ENCODE measurements at regions not wholly inside any gene's neighbourhood (a gene's known extent, or its start where the extent isn't known, plus 50 kb on each side); places are given as distances from the start of the nearest gene placed in this dataset.

- TF ChIP-seq POLR2A (IDR thresholded peaks at IDR 0.05; ENCODE audit: low read length) = no peak
- no peak for TF ChIP-seq GATA1 (IDR thresholded peaks at IDR 0.05; ENCODE audit: low read depth, low read length)
- DNase-seq = no peak
Observed at GRCh38 chr4:3852309-3852708, 86.1 kb downstream of the ADRA2C start.

GRCh38 chr4:3852711-3853110 lies 86.5 kb downstream of the ADRA2C start:
- DNase-seq = no peak
- TF ChIP-seq GATA1 (IDR thresholded peaks at IDR 0.05; ENCODE audit: low read depth, low read length) (no peak), POLR2A (IDR thresholded peaks at IDR 0.05; ENCODE audit: low read length) (no peak)

GRCh38 chr4:3853388-3854035 lies 87.3 kb downstream of the ADRA2C start:
- DNase-seq = no peak
- TF ChIP-seq GATA1 (IDR thresholded peaks at IDR 0.05; ENCODE audit: low read depth, low read length) = no peak
- no peak for TF ChIP-seq POLR2A (IDR thresholded peaks at IDR 0.05; ENCODE audit: low read length)

- no peak for DNase-seq
- TF ChIP-seq POLR2A (IDR thresholded peaks at IDR 0.05; ENCODE audit: low read length) = no peak
- no peak for TF ChIP-seq GATA1 (IDR thresholded peaks at IDR 0.05; ENCODE audit: low read depth, low read length)
Observed at GRCh38 chr4:3854661-3855060, 88.5 kb downstream of the ADRA2C start.

- no peak for DNase-seq
- TF ChIP-seq POLR2A (IDR thresholded peaks at IDR 0.05; ENCODE audit: low read length) (no peak), GATA1 (IDR thresholded peaks at IDR 0.05; ENCODE audit: low read depth, low read length) (no peak)
Observed at GRCh38 chr4:3855646-3856045, 89.5 kb downstream of the ADRA2C start.

GRCh38 chr4:3856604-3857204 lies 90.5 kb downstream of the ADRA2C start:
- DNase-seq = no peak
- no peak for TF ChIP-seq GATA1 (IDR thresholded peaks at IDR 0.05; ENCODE audit: low read depth, low read length)
- TF ChIP-seq POLR2A (IDR thresholded peaks at IDR 0.05; ENCODE audit: low read length) = no peak

- DNase-seq = no peak
- TF ChIP-seq GATA1 (IDR thresholded peaks at IDR 0.05; ENCODE audit: low read depth, low read length) = no peak
- no peak for TF ChIP-seq POLR2A (IDR thresholded peaks at IDR 0.05; ENCODE audit: low read length)
Observed at GRCh38 chr4:3857269-3857926, 91.2 kb downstream of the ADRA2C start.

- no peak for TF ChIP-seq GATA1 (IDR thresholded peaks at IDR 0.05; ENCODE audit: low read depth, low read length)
- no peak for TF ChIP-seq POLR2A (IDR thresholded peaks at IDR 0.05; ENCODE audit: low read length)
- no peak for DNase-seq
Observed at GRCh38 chr4:3858046-3858730, 92.0 kb downstream of the ADRA2C start.

- DNase-seq = no peak
- no peak for TF ChIP-seq POLR2A (IDR thresholded peaks at IDR 0.05; ENCODE audit: low read length)
- TF ChIP-seq GATA1 (IDR thresholded peaks at IDR 0.05; ENCODE audit: low read depth, low read length) = no peak
Observed at GRCh38 chr4:3858765-3859388, 92.7 kb downstream of the ADRA2C start.

- no peak for DNase-seq
- TF ChIP-seq POLR2A (IDR thresholded peaks at IDR 0.05; ENCODE audit: low read length) (no peak), GATA1 (IDR thresholded peaks at IDR 0.05; ENCODE audit: low read depth, low read length) (no peak)
Observed at GRCh38 chr4:3859571-3859970, 93.4 kb downstream of the ADRA2C start.

GRCh38 chr4:3860061-3860912 lies 94.1 kb downstream of the ADRA2C start:
- TF ChIP-seq GATA1 (IDR thresholded peaks at IDR 0.05; ENCODE audit: low read depth, low read length) = no peak
- no peak for TF ChIP-seq POLR2A (IDR thresholded peaks at IDR 0.05; ENCODE audit: low read length)
- DNase-seq = no peak

GRCh38 chr4:3860913-3861636 lies 94.9 kb downstream of the ADRA2C start:
- DNase-seq = no peak
- no peak for TF ChIP-seq POLR2A (IDR thresholded peaks at IDR 0.05; ENCODE audit: low read length)
- TF ChIP-seq GATA1 (IDR thresholded peaks at IDR 0.05; ENCODE audit: low read depth, low read length) = no peak

All from erythroblast (primary cell).